CD14-positive monocyte (primary cell): ENCODE measurements at regions not wholly inside any gene's neighbourhood (a gene's known extent, or its start where the extent isn't known, plus 50 kb on each side); places are given as distances from the start of the nearest gene placed in this dataset.

Experiments used
- DNase-seq, 3 donors: peaks; one replicate each; pipeline ENCODE4 v3.0.0-alpha.2; 2011 to 2022
- H2AFZ ChIP-seq: 2 replicates; pipeline ENCODE4 v1.6.0; 2012; ENCODE audit warnings: mild to moderate bottlenecking, low read depth, low read length, inconsistent platforms; ENCODE audit not compliant: insufficient read depth, poor library complexity, severe bottlenecking
- H3K27ac ChIP-seq, 2 donors: 1 replicate in 1 of 2; 2 replicates in 1 of 2; pipeline ENCODE4 v1.5.1; 2012 to 2013; ENCODE audit warnings: low read length in 2 of 2, control low read depth in 1 of 2, inconsistent platforms in 1 of 2, low read depth in 1 of 2, mild to moderate bottlenecking in 1 of 2
- H3K27me3 ChIP-seq, 2 donors: one replicate each; pipeline versions ENCODE4 v1.6.0 to v1.6.1; 2011 to 2013; ENCODE audit warnings: low read length in 2 of 2; ENCODE audit not compliant: control insufficient read depth in 2 of 2, insufficient read depth in 2 of 2
- H3K36me3 ChIP-seq, 2 donors: replicated peaks in 1 of 2; 1 replicate in 1 of 2; 2 replicates in 1 of 2; pipeline versions ENCODE4 v1.5.1 to v1.6.1; 2012 to 2013; ENCODE audit warnings: low read length in 2 of 2, control low read depth in 1 of 2, inconsistent platforms in 1 of 2, mild to moderate bottlenecking in 1 of 2; ENCODE audit not compliant: insufficient read depth in 2 of 2, control insufficient read depth in 1 of 2
- H3K4me1 ChIP-seq, 2 donors: 1 replicate in 1 of 2; 2 replicates in 1 of 2; pipeline versions ENCODE4 v1.5.1 to v1.6.1; 2012 to 2013; ENCODE audit warnings: low read length in 2 of 2, control low read depth in 1 of 2, inconsistent platforms in 1 of 2, mild to moderate bottlenecking in 1 of 2, moderate library complexity in 1 of 2; ENCODE audit not compliant: insufficient read depth in 2 of 2, control insufficient read depth in 1 of 2
- H3K4me2 ChIP-seq: replicated peaks from 2 replicates; pipeline ENCODE3; 2012; ENCODE audit warnings: low read length, moderate library complexity, mild to moderate bottlenecking; ENCODE audit not compliant: poor library complexity, severe bottlenecking; ENCODE audit errors: extremely low read depth
- H3K4me3 ChIP-seq, 3 experiments: fragments of 200-600 bp in 1 of 3; sonication (generic) in 1 of 3; replicated peaks in 1 of 3; 1 replicate in 2 of 3; 2 replicates in 1 of 3; pipeline ENCODE4 v1.5.1; 2011 to 2013; ENCODE audit warnings: low read length in 3 of 3, mild to moderate bottlenecking in 3 of 3, control low read depth in 2 of 3, low read depth in 2 of 3, inconsistent platforms in 1 of 3, moderate library complexity in 1 of 3
- H3K79me2 ChIP-seq: 2 replicates; pipeline ENCODE4 v1.6.0; 2012; ENCODE audit warnings: mild to moderate bottlenecking, control low read depth, inconsistent platforms, low read length, moderate library complexity; ENCODE audit not compliant: insufficient read depth
- H3K9ac ChIP-seq: 2 replicates; pipeline ENCODE4 v1.6.0; 2017; ENCODE audit warnings: low read length, mild to moderate bottlenecking; ENCODE audit not compliant: insufficient read depth, poor library complexity, severe bottlenecking
- H3K9me3 ChIP-seq, 2 donors: replicated peaks in 1 of 2; 1 replicate in 1 of 2; 2 replicates in 1 of 2; pipeline versions ENCODE4 v1.5.1 to v1.6.1; 2012 to 2013; ENCODE audit warnings: low read length in 2 of 2, control low read depth in 1 of 2; ENCODE audit not compliant: control insufficient read depth in 1 of 2, insufficient read depth in 1 of 2
- H4K20me1 ChIP-seq: 2 replicates; pipeline ENCODE4 v1.6.0; 2012; ENCODE audit warnings: mild to moderate bottlenecking, low read length, control low read depth, moderate library complexity; ENCODE audit not compliant: insufficient read depth
- H3K27ac Mint-ChIP-seq, 7 donors: one replicate each; pipeline ENCODE4 v1.8.0; 2020; ENCODE audit warnings: mild to moderate bottlenecking in 7 of 7, mixed read lengths in 7 of 7, moderate library complexity in 6 of 7, inconsistent platforms in 2 of 7
- H3K27me3 Mint-ChIP-seq, 3 donors: one replicate each; pipeline ENCODE4 v1.8.0; 2021 to 2022; ENCODE audit warnings: low read depth in 3 of 3, mild to moderate bottlenecking in 3 of 3, mixed read lengths in 3 of 3, moderate library complexity in 3 of 3, inconsistent platforms in 1 of 3
- H3K36me3 Mint-ChIP-seq, 2 donors: one replicate each; pipeline ENCODE4 v1.8.0; 2020; ENCODE audit warnings: mixed read lengths in 2 of 2, inconsistent platforms in 1 of 2, mild to moderate bottlenecking in 1 of 2
- H3K4me1 Mint-ChIP-seq: one replicate; pipeline ENCODE4 v1.8.0; 2020; ENCODE audit warnings: mild to moderate bottlenecking, mixed read lengths
- H3K4me3 Mint-ChIP-seq, 2 donors: one replicate each; pipeline ENCODE4 v1.8.0; 2020; ENCODE audit warnings: mild to moderate bottlenecking in 2 of 2, mixed read lengths in 2 of 2, moderate library complexity in 1 of 2
- H3K9me3 Mint-ChIP-seq, 7 donors: one replicate each; pipeline ENCODE4 v1.8.0; 2020 to 2022; ENCODE audit warnings: mixed read lengths in 7 of 7, mild to moderate bottlenecking in 6 of 7, moderate library complexity in 6 of 7, inconsistent platforms in 2 of 7
- WGBS: methylation state at CpG from one replicate; pipeline ENCODE4 v1.1.5; 2013; ENCODE audit warnings: missing lambda C conversion rate; ENCODE audit not compliant: insufficient coverage; 5-methylcytosine and 5-hydroxymethylcytosine counted together
- intact Hi-C, 2 donors: fragments of 100-400 bp; cut with micrococcal nuclease; formaldehyde crosslinking; loops; one replicate each; pipeline versions ENCODE4 v1.15.0 to v1.15.1; 2023
- TF ChIP-seq, protein P1 (sequence below): fragments of 200-600 bp; IDR thresholded peaks from one replicate; pipeline ENCODE4 v1.8.0; 2022; ENCODE audit warnings: antibody characterized with exemption, mild to moderate bottlenecking

DNA sequence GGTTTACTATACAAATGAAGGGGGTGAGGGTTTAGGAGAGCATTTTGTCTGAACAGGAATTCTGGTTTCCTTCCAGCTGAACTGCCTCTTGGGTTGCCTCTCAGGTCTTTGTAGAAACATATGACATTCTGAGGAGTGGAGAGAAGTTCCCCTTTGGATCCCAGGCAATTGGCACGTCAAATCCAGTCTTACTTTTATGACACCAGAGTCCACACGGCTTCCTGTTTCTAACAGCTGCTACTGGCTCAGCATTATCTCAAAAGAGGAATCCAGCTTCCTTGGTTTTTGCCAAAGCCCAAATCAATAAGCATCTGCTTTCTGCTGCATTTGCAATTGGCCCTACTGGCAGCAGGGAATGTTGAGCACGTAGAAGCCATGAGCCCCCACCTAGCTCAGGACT is 97.6 kb upstream of the FAM20A start:
- H3K4me3 ChIP-seq: no peak overlapping the region
- Mint-ChIP-seq H3K4me3 (no peak overlapping the region), H3K27ac (peak overlapping the region; percentile 38 to 93 (median 83)), H3K4me1 (peaks cover 15% of the 10 kb centered on the region), H3K27me3 (peaks cover 0 to 3% (median 0%) of the 10 kb centered on the region in 3 donors), H3K9me3 (peaks cover 0 to 2% (median 0%) of the 10 kb centered on the region in 7 donors), H3K36me3 (no peaks in the 10 kb centered on the region)
- no peak overlapping the region for H3K27ac ChIP-seq
- H3K36me3 ChIP-seq: no peaks in the 10 kb centered on the region
- peak overlapping the region; percentile 5 for H3K4me2 ChIP-seq
- H3K9me3 ChIP-seq: no peaks in the 10 kb centered on the region
- H3K27me3 ChIP-seq: no peaks in the 10 kb centered on the region
- H3K79me2 ChIP-seq: no peaks in the 10 kb centered on the region
- no peak overlapping the region for H3K9ac ChIP-seq
- no peak overlapping the region for H2AFZ ChIP-seq
- TF ChIP-seq, protein P1, sequence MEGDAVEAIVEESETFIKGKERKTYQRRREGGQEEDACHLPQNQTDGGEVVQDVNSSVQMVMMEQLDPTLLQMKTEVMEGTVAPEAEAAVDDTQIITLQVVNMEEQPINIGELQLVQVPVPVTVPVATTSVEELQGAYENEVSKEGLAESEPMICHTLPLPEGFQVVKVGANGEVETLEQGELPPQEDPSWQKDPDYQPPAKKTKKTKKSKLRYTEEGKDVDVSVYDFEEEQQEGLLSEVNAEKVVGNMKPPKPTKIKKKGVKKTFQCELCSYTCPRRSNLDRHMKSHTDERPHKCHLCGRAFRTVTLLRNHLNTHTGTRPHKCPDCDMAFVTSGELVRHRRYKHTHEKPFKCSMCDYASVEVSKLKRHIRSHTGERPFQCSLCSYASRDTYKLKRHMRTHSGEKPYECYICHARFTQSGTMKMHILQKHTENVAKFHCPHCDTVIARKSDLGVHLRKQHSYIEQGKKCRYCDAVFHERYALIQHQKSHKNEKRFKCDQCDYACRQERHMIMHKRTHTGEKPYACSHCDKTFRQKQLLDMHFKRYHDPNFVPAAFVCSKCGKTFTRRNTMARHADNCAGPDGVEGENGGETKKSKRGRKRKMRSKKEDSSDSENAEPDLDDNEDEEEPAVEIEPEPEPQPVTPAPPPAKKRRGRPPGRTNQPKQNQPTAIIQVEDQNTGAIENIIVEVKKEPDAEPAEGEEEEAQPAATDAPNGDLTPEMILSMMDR: no peak
- WGBS: 31% methylated on average over 2 of the region's 3 CpGs
- H4K20me1 ChIP-seq: no peaks in the 10 kb centered on the region
- peaks cover 13 to 15% of the 10 kb centered on the region in 2 donors for H3K4me1 ChIP-seq
- intact Hi-C loops: no loop called here
- peak; percentile 44 to 74 (median 64) for DNase-seq

DNA sequence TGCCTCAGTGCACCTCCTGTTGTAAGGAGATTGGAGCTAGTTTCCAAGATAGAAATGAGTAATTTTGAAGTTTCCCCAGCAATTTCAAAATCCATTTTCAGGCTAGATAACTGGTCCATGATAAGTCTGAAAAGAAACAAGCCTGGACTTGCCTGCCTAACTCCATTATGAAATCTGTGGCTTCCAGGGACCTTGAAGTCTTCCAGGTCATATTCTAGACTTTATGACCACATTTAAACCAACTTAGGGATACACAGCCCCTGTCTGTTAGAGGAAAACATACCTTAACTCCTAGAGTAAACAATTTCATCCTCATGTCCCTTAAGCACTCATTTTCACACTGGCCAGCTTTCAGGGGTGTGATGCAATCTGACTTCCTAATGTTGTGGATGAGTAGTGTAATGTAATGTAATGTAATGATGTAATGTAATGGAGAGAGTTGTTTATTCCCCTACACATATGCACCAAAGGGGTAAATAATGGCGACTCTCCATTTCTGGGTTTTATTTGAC is 96.7 kb upstream of the FAM20A start:
- no CpG with 5 or more reads among the region's 1 CpG for WGBS
- TF ChIP-seq, protein P1: no peak

More for the DNA sequence above, 96.7 kb upstream of the FAM20A start:
- no peak overlapping the region for H3K4me3 ChIP-seq
- Mint-ChIP-seq H3K36me3 (no peaks in the 10 kb centered on the region), H3K27me3 (peaks cover 0 to 3% (median 0%) of the 10 kb centered on the region in 3 donors), H3K4me3 (no peak overlapping the region), H3K9me3 (peaks cover 0 to 1% (median 0%) of the 10 kb centered on the region in 7 donors), H3K4me1 (peaks cover 15% of the 10 kb centered on the region), H3K27ac (peak overlapping the region in 6 of 7 donors; percentile 38 to 93 (median 84))
- H3K9ac ChIP-seq: no peak overlapping the region
- H3K4me2 ChIP-seq: no peak overlapping the region
- no peaks in the 10 kb centered on the region for H3K79me2 ChIP-seq
- DNase-seq: peak; percentile 32 to 64 (median 54)
- no peak overlapping the region for H2AFZ ChIP-seq
- H3K27ac ChIP-seq: no peak overlapping the region
- no peaks in the 10 kb centered on the region for H4K20me1 ChIP-seq
- peaks cover 13 to 15% of the 10 kb centered on the region in 2 donors for H3K4me1 ChIP-seq
- no peaks in the 10 kb centered on the region for H3K9me3 ChIP-seq
- intact Hi-C loops: no loop called here
- H3K36me3 ChIP-seq: no peaks in the 10 kb centered on the region
- no peaks in the 10 kb centered on the region for H3K27me3 ChIP-seq
